ENCODE measurements at regions not wholly inside any gene's neighbourhood (a gene's known extent, or its start where the extent isn't known, plus 50 kb on each side); places are given as distances from the start of the nearest gene placed in this dataset.

DNA sequence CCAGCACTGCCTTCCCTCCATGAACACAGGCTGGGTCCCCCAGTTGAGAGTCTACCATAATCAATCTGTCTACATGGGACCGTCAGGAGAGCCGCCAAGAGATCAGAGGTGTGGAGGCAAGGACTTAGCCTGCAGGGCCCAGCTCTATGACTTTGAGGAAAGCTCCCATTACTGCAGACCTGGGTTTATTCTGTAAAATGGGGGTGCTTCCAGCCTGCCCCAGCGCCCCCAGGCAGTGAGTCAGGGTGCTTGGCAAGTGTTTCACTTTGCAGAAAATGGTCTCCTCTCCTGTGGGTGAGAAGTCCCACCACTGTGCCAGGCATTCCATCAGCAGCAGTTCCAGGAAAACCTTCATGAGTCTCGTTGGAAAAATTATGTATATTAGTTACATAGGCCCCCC is 75.5 kb upstream of the VSTM2B start:
- TF ChIP-seq, protein P1, sequence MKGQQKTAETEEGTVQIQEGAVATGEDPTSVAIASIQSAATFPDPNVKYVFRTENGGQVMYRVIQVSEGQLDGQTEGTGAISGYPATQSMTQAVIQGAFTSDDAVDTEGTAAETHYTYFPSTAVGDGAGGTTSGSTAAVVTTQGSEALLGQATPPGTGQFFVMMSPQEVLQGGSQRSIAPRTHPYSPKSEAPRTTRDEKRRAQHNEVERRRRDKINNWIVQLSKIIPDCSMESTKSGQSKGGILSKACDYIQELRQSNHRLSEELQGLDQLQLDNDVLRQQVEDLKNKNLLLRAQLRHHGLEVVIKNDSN (IDR thresholded peaks at IDR 0.05) = no peak
- no peak for TF ChIP-seq RAD21 (IDR thresholded peaks at IDR 0.05; ENCODE audit: low read depth)
- TF ChIP-seq YY1 (IDR thresholded peaks at IDR 0.05; ENCODE audit: low read depth) = no peak
- no peak for TF ChIP-seq EP300 (IDR thresholded peaks at IDR 0.05; ENCODE audit: borderline replicate concordance)
- TF ChIP-seq, protein P2, sequence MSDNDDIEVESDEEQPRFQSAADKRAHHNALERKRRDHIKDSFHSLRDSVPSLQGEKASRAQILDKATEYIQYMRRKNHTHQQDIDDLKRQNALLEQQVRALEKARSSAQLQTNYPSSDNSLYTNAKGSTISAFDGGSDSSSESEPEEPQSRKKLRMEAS (IDR thresholded peaks at IDR 0.05) = no peak
- no peak for TF ChIP-seq ZBTB7A (IDR thresholded peaks at IDR 0.05; ENCODE audit: low read depth)
